B cell (primary cell): ENCODE measurements at regions not wholly inside any gene's neighbourhood (a gene's known extent, or its start where the extent isn't known, plus 50 kb on each side); places are given as distances from the start of the nearest gene placed in this dataset.

Source experiments
- ATAC-seq: fragments of 200-7000 bp; cut with Tn5 transposase; one replicate; pipeline ENCODE4 v1.10.0; 2021; ENCODE audit warnings: low read depth, mild to moderate bottlenecking, moderate number of reproducible peaks, moderate library complexity
- CTCF ChIA-PET: fragments of 350-600 bp; sonication (Branson Sonifier 250); formaldehyde crosslinking; loops from one replicate; lab custom pipeline; 2021; ENCODE audit warnings: antibody characterized with exemption, inconsistent platforms; lab: Charles Lee
- POLR2A ChIA-PET: fragments of 350-600 bp; sonication (Branson Sonifier 250); formaldehyde crosslinking; loops from one replicate; lab custom pipeline; 2021; ENCODE audit warnings: antibody characterized with exemption; lab: Charles Lee
- DNase-seq: peaks from one replicate; pipeline ENCODE4 v3.0.0; 2013
- H2AFZ ChIP-seq: 2 replicates; pipeline ENCODE4 v1.6.1; 2012; ENCODE audit warnings: mild to moderate bottlenecking, low read depth, low read length; ENCODE audit not compliant: insufficient read depth, poor library complexity, severe bottlenecking
- H3K27ac ChIP-seq, 2 donors: 1 replicate in 1 of 2; 2 replicates in 1 of 2; pipeline ENCODE4 v1.5.1; 2012 to 2013; ENCODE audit warnings: low read length in 2 of 2, mild to moderate bottlenecking in 2 of 2, moderate library complexity in 1 of 2
- H3K27me3 ChIP-seq, 4 experiments: fragments of 200-600 bp in 1 of 4; sonication (generic) in 1 of 4; replicated peaks in 1 of 4; 1 replicate in 2 of 4; 2 replicates in 2 of 4; pipeline versions ENCODE4 v1.6.1 to v1.7.0; 2013 to 2016; ENCODE audit warnings: low read length in 3 of 4, mild to moderate bottlenecking in 2 of 4, mixed read lengths in 1 of 4, moderate library complexity in 1 of 4; ENCODE audit not compliant: insufficient read depth in 4 of 4, control insufficient read depth in 3 of 4; ENCODE audit errors: control extremely low read depth in 1 of 4
- H3K36me3 ChIP-seq, 2 experiments: replicated peaks in 1 of 2; 1 replicate in 1 of 2; 2 replicates in 1 of 2; pipeline versions ENCODE4 v1.6.1 to v1.7.1; 2013; ENCODE audit warnings: low read length in 1 of 2; ENCODE audit not compliant: insufficient read depth in 2 of 2, control insufficient read depth in 1 of 2; ENCODE audit errors: control extremely low read depth in 1 of 2, extremely low read depth in 1 of 2
- H3K4me1 ChIP-seq, 2 donors: fragments of 200-600 bp in 1 of 2; sonication (generic) in 1 of 2; 1 replicate in 1 of 2; 2 replicates in 1 of 2; pipeline versions ENCODE4 v1.5.1 to v1.6.1; 2013 to 2017; ENCODE audit warnings: low read length in 2 of 2; ENCODE audit not compliant: control insufficient read depth in 2 of 2, insufficient read depth in 2 of 2
- H3K4me2 ChIP-seq: replicated peaks from 2 replicates; pipeline ENCODE3; 2012; ENCODE audit warnings: mild to moderate bottlenecking, low read depth, low read length; ENCODE audit not compliant: poor library complexity, severe bottlenecking
- H3K4me3 ChIP-seq, 5 experiments: fragments of 200-600 bp in 1 of 5; sonication (generic) in 1 of 5; 1 replicate in 3 of 5; 2 replicates in 2 of 5; pipeline versions ENCODE4 v1.5.1 to v1.7.0; 2011 to 2016; ENCODE audit warnings: low read length in 4 of 5, mild to moderate bottlenecking in 4 of 5, low read depth in 2 of 5, control low read depth in 1 of 5, moderate library complexity in 1 of 5; ENCODE audit not compliant: insufficient read depth in 1 of 5; ENCODE audit errors: control extremely low read depth in 1 of 5, extremely low read depth in 1 of 5
- H3K79me2 ChIP-seq: fragments of 200-600 bp; sonication (generic); one replicate; pipeline ENCODE4 v1.6.0; 2016; ENCODE audit warnings: low read length; ENCODE audit not compliant: control insufficient read depth, insufficient read depth
- H3K9ac ChIP-seq: fragments of 200-600 bp; sonication (generic); 2 replicates; pipeline ENCODE4 v1.6.1; 2017; ENCODE audit warnings: mild to moderate bottlenecking, low read length, moderate library complexity
- H3K9me3 ChIP-seq, 3 donors: one replicate each; pipeline versions ENCODE4 v1.6.1 to v1.7.1; 2013; ENCODE audit warnings: low read length in 2 of 3; ENCODE audit not compliant: control insufficient read depth in 2 of 3, insufficient read depth in 1 of 3; ENCODE audit errors: control extremely low read depth in 1 of 3
- H4K20me1 ChIP-seq: 2 replicates; pipeline ENCODE4 v1.6.0; 2012; ENCODE audit warnings: mild to moderate bottlenecking, low read length; ENCODE audit not compliant: insufficient read depth, control insufficient read depth, poor library complexity, severe bottlenecking
- H3K27ac Mint-ChIP-seq: one replicate; pipeline ENCODE4 v1.8.0; 2021; ENCODE audit warnings: mixed read lengths
- H3K27me3 Mint-ChIP-seq: one replicate; pipeline ENCODE4 v1.8.0; 2021; ENCODE audit warnings: mixed read lengths
- H3K4me1 Mint-ChIP-seq: one replicate; pipeline ENCODE4 v1.8.0; 2021; ENCODE audit warnings: mixed read lengths
- H3K4me3 Mint-ChIP-seq: one replicate; pipeline ENCODE4 v1.8.0; 2021; ENCODE audit warnings: mixed read lengths
- H3K9me3 Mint-ChIP-seq: one replicate; pipeline ENCODE4 v1.8.0; 2022; ENCODE audit warnings: mixed read lengths; ENCODE audit not compliant: insufficient read depth
- CTCF ChIP-seq: fragments of 200-600 bp; IDR thresholded peaks from one replicate; pipeline ENCODE4 v1.8.0; 2022; ENCODE audit warnings: antibody characterized with exemption, mild to moderate bottlenecking
- EZH2 ChIP-seq: IDR thresholded peaks from 2 replicates; pipeline ENCODE4 v1.6.1; 2012; ENCODE audit warnings: borderline replicate concordance, low read depth, mild to moderate bottlenecking, moderate library complexity, low read length; ENCODE audit not compliant: insufficient read depth, poor library complexity, severe bottlenecking
- WGBS: methylation state at CpG from one replicate; pipeline ENCODE4 v1.1.5; 2013; ENCODE audit warnings: missing lambda C conversion rate; ENCODE audit not compliant: insufficient coverage; 5-methylcytosine and 5-hydroxymethylcytosine counted together
- intact Hi-C: fragments of 100-400 bp; cut with micrococcal nuclease; formaldehyde crosslinking; loops from one replicate; pipeline ENCODE4 v1.10.0; 2022

DNA sequence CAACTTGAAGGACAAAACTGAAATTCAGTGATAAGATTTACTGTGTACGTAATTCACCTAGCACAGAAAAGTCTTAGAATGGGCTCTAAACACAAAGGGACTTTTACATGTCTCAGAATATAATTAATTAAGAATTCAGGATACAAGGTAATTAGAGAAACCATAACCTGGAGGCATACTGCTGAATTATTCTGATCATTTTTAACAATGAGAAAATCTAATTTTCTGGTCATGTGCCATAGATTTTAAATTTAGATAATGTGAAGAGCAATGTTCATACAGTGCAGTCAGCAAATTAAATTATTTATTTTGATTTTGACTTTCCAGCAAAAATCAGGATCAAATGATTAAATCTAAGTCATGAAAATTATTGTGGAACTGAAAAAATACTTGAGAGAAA is 67.0 kb upstream of the MTNR1B start:
- POLR2A ChIA-PET = no interaction called here
- Histone ChIP-seq H4K20me1 (no peaks in the 10 kb centered on the region), H3K4me1 (no peaks in the 10 kb centered on the region), H3K4me3 (no peak overlapping the region), H3K36me3 (no peaks in the 10 kb centered on the region), H3K4me2 (no peak overlapping the region), H3K27ac (no peak overlapping the region), H3K9ac (no peak overlapping the region), H3K79me2 (no peaks in the 10 kb centered on the region), H3K27me3 (no peaks in the 10 kb centered on the region), H3K9me3 (peaks cover 0 to 3% (median 0%) of the 10 kb centered on the region in 3 donors), H2AFZ (no peak overlapping the region)
- WGBS = no CpG with 5 or more reads among the region's 1 CpG
- no peaks in the 10 kb centered on the region for H3K4me1 Mint-ChIP-seq
- intact Hi-C loops = no loop called here
- ATAC-seq (no peak), DNase-seq (no peak)
- no peaks in the 10 kb centered on the region for H3K9me3 Mint-ChIP-seq
- CTCF ChIA-PET = no interaction called here
- H3K27me3 Mint-ChIP-seq = peaks cover 7% of the 10 kb centered on the region
- TF ChIP-seq EZH2 (no peak), CTCF (no peak)
- no peak overlapping the region for H3K27ac Mint-ChIP-seq
- no peak overlapping the region for H3K4me3 Mint-ChIP-seq

- no peaks in the 10 kb centered on the region for H3K4me1 ChIP-seq
- POLR2A ChIA-PET = no interaction called here
- WGBS = no CpG with 5 or more reads among the region's 4 CpGs
- no peak overlapping the region for H3K27ac Mint-ChIP-seq
- no peak overlapping the region for H3K9ac ChIP-seq
- no peak overlapping the region for H3K4me3 Mint-ChIP-seq
- H2AFZ ChIP-seq = no peak overlapping the region
- no peaks in the 10 kb centered on the region for H4K20me1 ChIP-seq
- peaks cover 0 to 2% (median 0%) of the 10 kb centered on the region in 4 experiments for H3K27me3 ChIP-seq
- DNase-seq (no peak), ATAC-seq (no peak)
- no peak overlapping the region for H3K4me3 ChIP-seq
- TF ChIP-seq CTCF = no peak
- TF ChIP-seq EZH2 = no peak
- no peak overlapping the region for H3K27ac ChIP-seq
- peaks cover 0 to 11% (median 0%) of the 10 kb centered on the region in 3 donors for H3K9me3 ChIP-seq
- CTCF ChIA-PET = no interaction called here
- H3K4me2 ChIP-seq = no peak overlapping the region
- no peaks in the 10 kb centered on the region for H3K36me3 ChIP-seq
- H3K27me3 Mint-ChIP-seq = no peaks in the 10 kb centered on the region
- no peaks in the 10 kb centered on the region for H3K4me1 Mint-ChIP-seq
- intact Hi-C loops = no loop called here
- H3K79me2 ChIP-seq = no peaks in the 10 kb centered on the region
- no peaks in the 10 kb centered on the region for H3K9me3 Mint-ChIP-seq
Measured at GRCh38 chr11:92907671-92908070, 61.8 kb upstream of the MTNR1B start.
